PC-3 (cell line): ENCODE measurements at regions not wholly inside any gene's neighbourhood (a gene's known extent, or its start where the extent isn't known, plus 50 kb on each side); places are given as distances from the start of the nearest gene placed in this dataset.
A peak's percentile ranks its signal among the peaks of the same experiment; 100 is the strongest.

Experiments
- ATAC-seq: fragments of 200-7000 bp; cut with Tn5 transposase; 2 replicates; pipeline ENCODE4 v1.9.1; 2020; ENCODE audit warnings: mild to moderate bottlenecking, moderate library complexity
- BruUV-seq: library from RNA; stranded (reverse); fragments of 400-500 nt; replicated peaks from 2 replicates; lab custom pipeline; 2021; lab: Mats Ljungman, UMichigan
- CTCF ChIA-PET: fragments of 300-600 bp; sonication (Branson Sonifier 250); formaldehyde crosslinking; loops from one replicate; lab custom pipeline; 2022; ENCODE audit warnings: antibody characterized with exemption; lab: Charles Lee
- POLR2A ChIA-PET: fragments of 300-600 bp; sonication (Branson Sonifier 250); formaldehyde crosslinking; loops from one replicate; lab custom pipeline; 2022; ENCODE audit warnings: antibody characterized with exemption; ENCODE audit not compliant: unreplicated experiment; lab: Charles Lee
- DNase-seq: peaks from one replicate; pipeline ENCODE4 v3.0.0-alpha.2; 2015
- H2AFZ ChIP-seq: fragments of 300-600 bp; sonication (generic); 2 replicates; pipeline ENCODE4 v1.6.0; 2016; ENCODE audit warnings: antibody characterized with exemption, low read length
- H3F3A ChIP-seq: fragments of 300-600 bp; sonication (generic); one replicate; pipeline ENCODE4 v1.6.0; 2017; ENCODE audit warnings: antibody characterized with exemption, low read length, control low read depth, mild to moderate bottlenecking; ENCODE audit not compliant: unreplicated experiment
- H3K27ac ChIP-seq: fragments of 300-600 bp; sonication (generic); 2 replicates; pipeline ENCODE4 v1.5.1; 2016; ENCODE audit warnings: mild to moderate bottlenecking, low read length
- H3K27me3 ChIP-seq: fragments of 300-600 bp; sonication (generic); 2 replicates; pipeline ENCODE4 v1.6.1; 2016; ENCODE audit warnings: low read length, mixed read lengths
- H3K36me3 ChIP-seq: fragments of 300-600 bp; sonication (generic); 2 replicates; pipeline ENCODE4 v1.6.1; 2016; ENCODE audit warnings: low read depth, mixed run types, low read length, mixed read lengths
- H3K4me1 ChIP-seq: fragments of 300-600 bp; sonication (generic); 2 replicates; pipeline ENCODE4 v1.5.1; 2016; ENCODE audit warnings: low read length; ENCODE audit not compliant: insufficient read depth
- H3K4me2 ChIP-seq: fragments of 300-600 bp; sonication (generic); 2 replicates; pipeline ENCODE4 v1.6.0; 2016; ENCODE audit warnings: low read length
- H3K4me3 ChIP-seq: fragments of 300-600 bp; sonication (generic); 2 replicates; pipeline ENCODE4 v1.5.1; 2016; ENCODE audit warnings: mild to moderate bottlenecking, low read length, mixed read lengths
- H3K79me2 ChIP-seq: fragments of 300-600 bp; sonication (generic); 2 replicates; pipeline ENCODE4 v1.6.1; 2017; ENCODE audit warnings: low read length, mixed read lengths
- H3K9ac ChIP-seq: fragments of 300-600 bp; sonication (generic); 2 replicates; pipeline ENCODE4 v1.6.0; 2016; ENCODE audit warnings: mild to moderate bottlenecking, low read length
- H3K9me2 ChIP-seq: fragments of 300-600 bp; sonication (generic); replicated peaks from 2 replicates; pipeline ENCODE4 v1.6.1; 2016; ENCODE audit warnings: mixed run types, low read length, mixed read lengths
- H3K9me3 ChIP-seq: fragments of 300-600 bp; sonication (generic); 2 replicates; pipeline ENCODE4 v1.6.1; 2016; ENCODE audit warnings: low read length, mixed read lengths
- H4K20me1 ChIP-seq: fragments of 300-600 bp; sonication (generic); 2 replicates; pipeline ENCODE4 v1.6.1; 2016; ENCODE audit warnings: low read length, mixed read lengths
- EZH2 ChIP-seq: fragments of 300-600 bp; sonication (generic); IDR thresholded peaks from one replicate; pipeline ENCODE4 v1.6.1; 2017; ENCODE audit warnings: antibody characterized with exemption, mild to moderate bottlenecking, low read length; ENCODE audit not compliant: unreplicated experiment
- EZH2phosphoT487 ChIP-seq: fragments of 300-600 bp; sonication (generic); IDR thresholded peaks from 2 replicates; pipeline ENCODE4 v1.6.1; 2018; ENCODE audit warnings: mild to moderate bottlenecking, antibody characterized with exemption, low read length, borderline replicate concordance
- intact Hi-C: fragments of 100-400 bp; cut with micrococcal nuclease; formaldehyde crosslinking; loops from 2 replicates; pipeline ENCODE4 v1.9.0; 2023
- TF ChIP-seq, protein P1 (sequence below): fragments of 300-600 bp; sonication (generic); conservative IDR thresholded peaks from 2 replicates; pipeline ENCODE4 v1.5.1; 2017; ENCODE audit warnings: antibody characterized with exemption, low read depth, mild to moderate bottlenecking, low read length

DNA sequence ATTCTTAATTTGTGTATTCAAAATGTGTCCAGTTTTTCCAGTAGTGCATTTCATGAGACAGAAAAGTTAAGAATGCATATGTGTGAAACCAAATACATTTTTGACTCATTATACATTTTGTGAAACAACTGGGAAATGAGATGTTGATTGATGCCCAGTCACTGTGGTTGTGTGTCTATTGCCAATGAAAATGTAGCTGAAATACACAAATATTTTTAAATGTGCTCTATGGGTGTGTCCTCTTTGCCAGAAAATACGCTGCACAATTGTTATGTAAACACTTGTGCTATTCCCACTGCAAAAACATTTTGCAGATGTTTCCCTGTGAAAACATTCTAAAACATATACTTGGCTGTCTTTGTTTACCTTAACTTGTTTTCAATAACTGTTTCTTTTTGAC lies 395.2 kb downstream of the TFEC start:
- H3K9me2 ChIP-seq: no peaks in the 10 kb centered on the region
- no TSS peak for BruUV-seq
- H3K27ac ChIP-seq: no peak overlapping the region
- ChIA-PET CTCF (no interaction called here), POLR2A (no interaction called here)
- no peak overlapping the region for H2AFZ ChIP-seq
- ATAC-seq: no peak
- DNase-seq: peak; percentile 6
- TF ChIP-seq EZH2phosphoT487 (no peak), EZH2 (no peak)
- TF ChIP-seq, protein P1, sequence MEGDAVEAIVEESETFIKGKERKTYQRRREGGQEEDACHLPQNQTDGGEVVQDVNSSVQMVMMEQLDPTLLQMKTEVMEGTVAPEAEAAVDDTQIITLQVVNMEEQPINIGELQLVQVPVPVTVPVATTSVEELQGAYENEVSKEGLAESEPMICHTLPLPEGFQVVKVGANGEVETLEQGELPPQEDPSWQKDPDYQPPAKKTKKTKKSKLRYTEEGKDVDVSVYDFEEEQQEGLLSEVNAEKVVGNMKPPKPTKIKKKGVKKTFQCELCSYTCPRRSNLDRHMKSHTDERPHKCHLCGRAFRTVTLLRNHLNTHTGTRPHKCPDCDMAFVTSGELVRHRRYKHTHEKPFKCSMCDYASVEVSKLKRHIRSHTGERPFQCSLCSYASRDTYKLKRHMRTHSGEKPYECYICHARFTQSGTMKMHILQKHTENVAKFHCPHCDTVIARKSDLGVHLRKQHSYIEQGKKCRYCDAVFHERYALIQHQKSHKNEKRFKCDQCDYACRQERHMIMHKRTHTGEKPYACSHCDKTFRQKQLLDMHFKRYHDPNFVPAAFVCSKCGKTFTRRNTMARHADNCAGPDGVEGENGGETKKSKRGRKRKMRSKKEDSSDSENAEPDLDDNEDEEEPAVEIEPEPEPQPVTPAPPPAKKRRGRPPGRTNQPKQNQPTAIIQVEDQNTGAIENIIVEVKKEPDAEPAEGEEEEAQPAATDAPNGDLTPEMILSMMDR: no peak
- H3K9me3 ChIP-seq: no peaks in the 10 kb centered on the region
- intact Hi-C loops: no loop called here
- no peak overlapping the region for H3K9ac ChIP-seq
- H3F3A ChIP-seq: no peaks in the 10 kb centered on the region
- no peaks in the 10 kb centered on the region for H4K20me1 ChIP-seq
- no peaks in the 10 kb centered on the region for H3K27me3 ChIP-seq
- H3K36me3 ChIP-seq: no peaks in the 10 kb centered on the region
- peaks cover 11% of the 10 kb centered on the region for H3K4me1 ChIP-seq
- H3K4me3 ChIP-seq: no peak overlapping the region
- peak overlapping the region; percentile 63 for H3K4me2 ChIP-seq
- H3K79me2 ChIP-seq: no peaks in the 10 kb centered on the region

DNA sequence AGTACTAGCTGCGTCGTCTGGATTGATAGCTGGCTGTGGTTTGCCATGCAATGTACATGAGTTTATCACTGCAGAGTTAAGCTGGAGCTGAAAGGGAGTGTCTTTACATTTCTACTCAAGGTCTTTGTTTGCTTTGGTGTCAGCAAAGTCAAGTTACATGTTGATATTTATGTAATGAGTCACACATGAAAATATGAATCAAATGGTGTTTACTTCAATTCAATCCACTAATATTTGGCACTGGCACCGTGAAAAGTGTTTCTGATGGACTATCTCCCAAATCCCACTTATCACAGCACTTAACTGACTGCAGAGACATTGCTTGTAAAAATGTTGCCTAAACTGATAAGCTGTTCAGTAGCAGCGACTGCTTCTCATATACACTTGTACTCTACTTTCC lies 395.9 kb downstream of the TFEC start:
- BruUV-seq: no TSS peak
- no peaks in the 10 kb centered on the region for H3K79me2 ChIP-seq

DNA sequence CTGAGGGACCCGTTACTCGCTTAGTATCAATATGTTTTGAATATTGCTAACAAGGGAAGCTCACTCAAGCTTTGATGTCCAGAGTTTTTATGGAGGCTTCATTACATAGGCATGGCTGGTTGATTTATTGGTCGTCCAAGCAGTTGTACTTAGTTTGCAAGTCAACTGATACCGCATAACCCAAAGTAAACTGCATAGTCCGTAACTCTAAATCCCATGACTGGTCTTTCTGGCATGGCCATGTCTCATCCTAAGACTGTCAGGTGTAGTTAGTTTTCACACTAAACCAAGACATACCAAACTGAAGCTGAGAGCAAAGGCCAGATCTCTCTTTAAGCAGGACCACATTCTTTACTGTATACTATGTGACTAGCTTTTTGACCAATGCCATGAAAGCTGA lies 397.9 kb downstream of the TFEC start:
- no peaks in the 10 kb centered on the region for H3K36me3 ChIP-seq
- intact Hi-C loops: no loop called here
- no TSS peak for BruUV-seq
- ChIA-PET CTCF (no interaction called here), POLR2A (interaction anchor here (0.7 kb wide), 1 partner anchor 208 kb away, joined by 4 read pairs; no protein-coding TSS in a partner anchor)
- DNase-seq (no peak), ATAC-seq (no peak)
- H3K79me2 ChIP-seq: no peaks in the 10 kb centered on the region
- H3K4me1 ChIP-seq: peaks cover 11% of the 10 kb centered on the region
- no peak overlapping the region for H3K9ac ChIP-seq
- no peak overlapping the region for H3K27ac ChIP-seq
- H4K20me1 ChIP-seq: no peaks in the 10 kb centered on the region
- TF ChIP-seq, protein P1: no peak
- TF ChIP-seq EZH2phosphoT487 (no peak), EZH2 (no peak)
- H3K4me3 ChIP-seq: no peak overlapping the region
- H3K27me3 ChIP-seq: no peaks in the 10 kb centered on the region
- no peaks in the 10 kb centered on the region for H3K9me3 ChIP-seq
- H3K9me2 ChIP-seq: no peaks in the 10 kb centered on the region
- no peak overlapping the region for H2AFZ ChIP-seq
- H3F3A ChIP-seq: no peaks in the 10 kb centered on the region
- H3K4me2 ChIP-seq: no peak overlapping the region

More for the DNA sequence above, 395.9 kb downstream of the TFEC start:
- Histone ChIP-seq H3K27ac (peak overlapping the region; percentile 32), H3K4me2 (peak overlapping the region; percentile 63), H3K9ac (no peak overlapping the region), H3K4me1 (peaks cover 11% of the 10 kb centered on the region), H2AFZ (no peak overlapping the region), H3K36me3 (no peaks in the 10 kb centered on the region), H3K4me3 (no peak overlapping the region), H3K9me3 (no peaks in the 10 kb centered on the region), H3K9me2 (no peaks in the 10 kb centered on the region), H3K27me3 (no peaks in the 10 kb centered on the region), H3F3A (no peaks in the 10 kb centered on the region), H4K20me1 (no peaks in the 10 kb centered on the region)
- ChIA-PET CTCF (no interaction called here), POLR2A (interaction anchor here (0.6 to 0.7 kb wide), 3 partner anchors 33 to 403 kb away, joined by 3 to 4 read pairs (median 3); no protein-coding TSS in a partner anchor)
- ATAC-seq (peak; percentile 99), DNase-seq (peak; percentile 83)
- intact Hi-C loops: no loop called here
- TF ChIP-seq, protein P1: no peak
- TF ChIP-seq EZH2 (no peak), EZH2phosphoT487 (no peak)
